ENCODE measurements at regions not wholly inside any gene's neighbourhood (a gene's known extent, or its start where the extent isn't known, plus 50 kb on each side); places are given as distances from the start of the nearest gene placed in this dataset.

- Histone ChIP-seq H3K4me1 (peaks cover 0 to 4% (median 0%) of the 10 kb centered on the region in 3 donors), H3K36me3 (no peaks in the 10 kb centered on the region), H3K9me3 (peaks cover 0 to 11% (median 6%) of the 10 kb centered on the region in 3 donors), H3K27ac (no peak overlapping the region), H3K4me3 (no peak overlapping the region), H3K27me3 (no peaks in the 10 kb centered on the region)
- intact Hi-C loops (cut with DNase I): no loop called here
- DNase-seq: no peak
- TF ChIP-seq POLR2A (IDR thresholded peaks at IDR 0.05) (no peak), CTCF (IDR thresholded peaks at IDR 0.05) (no peak)
- WGBS, 2 donors: 34 to 55% methylated on average over 3 of the region's 3 CpGs
These were observed 512.7 kb upstream of the JAG1 start for GRCh38 chr20:11186301-11187008.

GRCh38 chr20:11188843-11189603, 515.2 kb upstream of the JAG1 start:
- Histone ChIP-seq H3K4me1 (peaks cover 0 to 4% (median 0%) of the 10 kb centered on the region in 3 donors), H3K4me3 (no peak overlapping the region), H3K27me3 (no peaks in the 10 kb centered on the region), H3K27ac (no peak overlapping the region), H3K9me3 (peaks cover 0 to 11% (median 6%) of the 10 kb centered on the region in 3 donors), H3K36me3 (no peaks in the 10 kb centered on the region)
- WGBS, 2 donors: 78 to 80% methylated on average over 8 of the region's 8 CpGs
- intact Hi-C loops (cut with DNase I): no loop called here
- no peak for TF ChIP-seq CTCF (IDR thresholded peaks at IDR 0.05)
- no peak for TF ChIP-seq POLR2A (IDR thresholded peaks at IDR 0.05)
- no peak for DNase-seq

- TF ChIP-seq POLR2A (IDR thresholded peaks at IDR 0.05) (no peak), CTCF (IDR thresholded peaks at IDR 0.05) (no peak)
- intact Hi-C loops (cut with DNase I): no loop called here
- no peak for DNase-seq
- H3K9me3 ChIP-seq: peaks cover 0 to 2% (median 0%) of the 10 kb centered on the region in 3 donors
- peaks cover 0 to 11% (median 0%) of the 10 kb centered on the region in 3 donors for H3K4me1 ChIP-seq
- H3K27ac ChIP-seq: no peak overlapping the region
- WGBS, 2 donors: 74 to 90% methylated on average over 2 of the region's 2 CpGs
- H3K27me3 ChIP-seq: no peaks in the 10 kb centered on the region
- H3K36me3 ChIP-seq: no peaks in the 10 kb centered on the region
- H3K4me3 ChIP-seq: no peak overlapping the region
These were observed 516.9 kb upstream of the JAG1 start for GRCh38 chr20:11190741-11191140.

- Histone ChIP-seq H3K27me3 (no peaks in the 10 kb centered on the region), H3K4me1 (peaks cover 0 to 16% (median 7%) of the 10 kb centered on the region in 3 donors), H3K36me3 (no peaks in the 10 kb centered on the region), H3K9me3 (no peaks in the 10 kb centered on the region), H3K27ac (no peak overlapping the region), H3K4me3 (no peak overlapping the region)
- DNase-seq: no peak
- TF ChIP-seq CTCF (IDR thresholded peaks at IDR 0.05) (no peak), POLR2A (IDR thresholded peaks at IDR 0.05) (no peak)
- intact Hi-C loops (cut with DNase I): no loop called here
- 89 to 92% methylated on average over 1 of the region's 1 CpG for WGBS, 2 donors
These were observed 518.3 kb upstream of the JAG1 start for GRCh38 chr20:11192106-11192505.

- Histone ChIP-seq H3K27ac (no peak overlapping the region), H3K4me3 (no peak overlapping the region), H3K27me3 (no peaks in the 10 kb centered on the region), H3K36me3 (no peaks in the 10 kb centered on the region), H3K9me3 (no peaks in the 10 kb centered on the region), H3K4me1 (peaks cover 0 to 16% (median 7%) of the 10 kb centered on the region in 3 donors)
- intact Hi-C loops (cut with DNase I): no loop called here
- DNase-seq: no peak
- TF ChIP-seq POLR2A (IDR thresholded peaks at IDR 0.05) (no peak), CTCF (IDR thresholded peaks at IDR 0.05) (no peak)
These were observed 519.4 kb upstream of the JAG1 start for GRCh38 chr20:11193241-11193640.
